GM18907 (cell line): ENCODE measurements at regions not wholly inside any gene's neighbourhood (a gene's known extent, or its start where the extent isn't known, plus 50 kb on each side); places are given as distances from the start of the nearest gene placed in this dataset.

Experiments used
- ATAC-seq: cut with Tn5 transposase; IDR thresholded peaks from one replicate; pipeline ENCODE4 v1.9.1; 2021; ENCODE audit warnings: mild to moderate bottlenecking, moderate library complexity; ENCODE audit not compliant: unreplicated experiment

GRCh38 chr6:132004668-132005067 lies 53.5 kb upstream of the CCN2 start:
- no peak for ATAC-seq

GRCh38 chr6:132003516-132004178 lies 52.5 kb upstream of the CCN2 start:
- no peak for ATAC-seq
